GM19372 (cell line): ENCODE measurements at regions not wholly inside any gene's neighbourhood (a gene's known extent, or its start where the extent isn't known, plus 50 kb on each side); places are given as distances from the start of the nearest gene placed in this dataset.

Experiments used
- ATAC-seq: cut with Tn5 transposase; IDR thresholded peaks from one replicate; pipeline ENCODE4 v1.9.1; 2021; ENCODE audit warnings: mild to moderate bottlenecking, low read depth, moderate library complexity; ENCODE audit not compliant: unreplicated experiment

GRCh38 chr2:133661392-133661791, 93.1 kb upstream of the NCKAP5 start:
- ATAC-seq = no peak

DNA sequence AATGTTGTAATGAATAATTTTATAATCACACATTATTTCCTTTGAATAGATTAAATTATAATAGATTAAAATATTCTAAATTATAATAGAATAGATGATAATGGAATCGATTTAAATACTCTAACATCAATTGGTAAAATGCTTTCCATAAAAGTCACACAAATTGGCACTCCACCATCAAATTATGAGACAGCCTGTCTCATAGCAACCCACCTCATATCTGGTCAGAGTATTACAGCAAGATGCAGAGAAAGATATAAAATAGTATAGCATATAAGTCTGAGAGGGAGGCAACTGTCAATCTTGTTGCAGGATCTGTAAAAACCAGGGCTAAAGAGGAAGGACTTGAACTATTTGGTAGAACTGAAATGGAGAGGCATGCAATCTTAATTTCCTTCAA, 98.4 kb upstream of the NCKAP5 start:
- no peak for ATAC-seq

- ATAC-seq = no peak
Measured at GRCh38 chr2:133667085-133667484, 98.8 kb upstream of the NCKAP5 start.

- no peak for ATAC-seq
Measured at GRCh38 chr2:133667968-133668367, 99.7 kb upstream of the NCKAP5 start.

DNA sequence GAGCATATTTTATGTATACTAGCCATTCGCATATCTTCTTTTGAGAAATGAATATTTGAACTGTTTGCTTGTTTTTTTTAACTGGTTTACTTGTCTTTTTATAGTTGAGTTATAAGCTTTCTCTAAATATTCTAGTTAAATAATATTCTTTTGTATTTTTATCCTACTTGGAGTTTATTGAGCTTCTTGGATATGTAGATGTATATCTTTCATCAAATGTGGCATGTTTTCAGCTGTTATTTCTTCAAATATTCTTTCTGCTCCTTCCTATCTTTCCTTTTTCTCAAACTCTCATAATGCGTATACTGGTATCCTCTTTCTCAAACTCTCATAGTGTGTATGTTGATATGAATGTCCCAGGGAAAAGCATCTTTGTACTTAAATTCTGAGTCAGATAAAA, 100.3 kb upstream of the NCKAP5 start:
- ATAC-seq = no peak

GRCh38 chr2:133673305-133673905, 105.1 kb upstream of the NCKAP5 start:
- no peak for ATAC-seq

DNA sequence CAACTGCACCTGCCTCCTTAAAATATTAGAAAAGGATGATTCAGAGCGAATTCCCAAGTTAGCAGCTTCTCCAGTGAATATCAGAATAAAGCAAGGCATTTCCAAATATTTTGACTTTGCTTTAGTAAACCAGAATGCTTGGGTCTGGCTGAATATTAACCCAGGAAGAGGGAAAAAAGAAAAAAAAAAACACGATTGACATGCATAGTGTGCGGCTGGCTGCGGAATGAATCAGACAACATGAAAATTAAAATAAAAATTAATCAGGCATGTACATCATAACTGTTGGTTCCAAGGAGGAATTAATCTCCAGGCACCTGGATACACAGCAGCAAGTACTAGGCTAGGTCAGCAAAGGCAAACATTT, 105.8 kb upstream of the NCKAP5 start:
- ATAC-seq = no peak

DNA sequence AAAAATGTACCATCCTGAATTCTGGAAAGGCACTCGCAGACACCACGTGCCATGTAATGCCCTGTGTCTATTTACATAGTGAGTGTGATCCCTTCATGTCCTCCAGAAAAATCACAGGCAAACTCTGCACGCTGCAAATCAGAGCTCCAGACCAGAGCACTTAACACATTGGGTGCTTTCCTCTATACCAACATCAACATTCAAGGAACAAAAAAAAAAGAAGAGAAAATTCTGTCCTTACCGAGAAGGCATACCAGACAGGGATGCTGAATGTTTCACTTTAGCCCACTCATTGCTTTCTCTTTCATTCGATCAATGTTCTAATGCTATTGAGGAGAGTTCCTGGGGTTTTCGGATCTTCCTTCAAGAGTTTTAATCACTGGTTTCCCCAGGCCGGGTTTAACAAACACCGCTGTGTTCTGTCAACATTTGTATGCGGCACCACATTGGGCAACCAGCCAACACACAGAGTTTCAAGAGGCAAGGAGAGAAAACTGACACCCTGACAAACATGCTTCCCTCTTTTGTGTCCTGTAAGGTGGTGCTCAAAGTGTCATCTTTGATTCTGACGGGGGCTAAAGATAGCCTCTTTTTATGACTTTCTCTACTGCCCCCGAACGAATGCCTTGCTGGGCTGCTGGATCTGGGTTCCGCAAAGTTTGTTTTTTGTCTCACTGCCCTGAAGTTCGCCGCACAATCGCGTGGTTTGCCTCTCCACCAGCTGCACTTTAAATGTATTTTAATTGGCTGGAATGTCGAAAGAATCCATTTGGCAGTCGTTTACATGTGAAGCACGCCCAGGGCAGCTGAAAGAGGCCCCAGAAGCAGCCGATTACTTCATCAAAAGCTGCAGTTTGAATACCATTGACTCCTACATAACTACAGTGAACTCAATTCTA, 106.4 kb upstream of the NCKAP5 start:
- ATAC-seq = no peak

- ATAC-seq = no peak
Measured at GRCh38 chr2:133676392-133677130, 108.3 kb upstream of the NCKAP5 start.

DNA sequence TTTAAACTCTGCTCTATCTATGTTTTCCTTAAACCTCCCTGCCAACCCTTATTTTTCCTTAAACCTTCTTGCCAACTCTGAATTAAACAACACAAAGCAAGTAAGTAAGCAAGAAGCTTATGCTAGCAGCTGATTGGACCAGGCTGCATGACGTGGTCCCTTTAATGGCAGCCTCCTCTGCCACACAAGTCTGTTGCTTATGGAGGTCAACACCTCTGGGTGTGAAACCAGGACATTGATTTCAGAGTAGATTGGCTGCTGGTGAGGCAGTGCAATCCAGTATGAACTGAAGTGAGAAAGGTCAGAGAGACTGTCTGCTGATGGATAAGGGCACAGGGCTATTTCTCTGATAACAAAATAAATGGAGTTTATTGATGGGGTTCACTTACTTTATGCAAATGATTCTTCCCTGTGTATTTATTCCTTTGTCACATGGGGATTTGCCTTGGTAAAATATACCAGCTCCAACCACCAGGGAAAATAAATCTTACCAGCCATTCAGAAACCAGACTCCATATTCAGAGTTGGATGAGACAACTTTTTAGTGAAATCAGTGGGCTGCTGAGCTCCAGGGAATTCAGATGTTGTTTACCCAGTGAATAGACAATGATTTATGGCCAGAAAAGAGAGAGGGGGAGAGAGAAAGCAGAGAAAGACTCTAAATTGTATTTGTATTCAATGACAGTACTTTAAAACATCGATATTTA, 112.2 kb upstream of the NCKAP5 start:
- no peak for ATAC-seq

DNA sequence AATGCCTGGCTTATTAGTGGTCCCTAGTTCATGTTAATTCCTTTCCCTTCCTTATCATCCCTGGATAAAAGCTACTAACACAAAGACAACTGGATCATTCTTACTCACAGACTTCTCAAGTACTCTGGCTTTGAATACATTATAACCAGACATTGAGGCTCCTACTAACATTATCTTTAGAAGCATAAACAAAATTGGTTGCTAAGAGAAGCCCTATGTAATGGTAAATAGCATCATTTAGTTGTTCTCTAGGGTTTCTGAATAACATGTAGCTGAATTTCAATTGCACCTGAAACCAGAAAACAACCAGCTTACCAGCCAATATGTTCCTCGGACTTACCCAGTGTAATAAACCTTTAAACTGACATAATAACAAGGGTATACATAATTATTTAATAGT, 114.1 kb upstream of the NCKAP5 start:
- ATAC-seq = no peak

GRCh38 chr2:133682906-133683305, 114.6 kb upstream of the NCKAP5 start:
- no peak for ATAC-seq

DNA sequence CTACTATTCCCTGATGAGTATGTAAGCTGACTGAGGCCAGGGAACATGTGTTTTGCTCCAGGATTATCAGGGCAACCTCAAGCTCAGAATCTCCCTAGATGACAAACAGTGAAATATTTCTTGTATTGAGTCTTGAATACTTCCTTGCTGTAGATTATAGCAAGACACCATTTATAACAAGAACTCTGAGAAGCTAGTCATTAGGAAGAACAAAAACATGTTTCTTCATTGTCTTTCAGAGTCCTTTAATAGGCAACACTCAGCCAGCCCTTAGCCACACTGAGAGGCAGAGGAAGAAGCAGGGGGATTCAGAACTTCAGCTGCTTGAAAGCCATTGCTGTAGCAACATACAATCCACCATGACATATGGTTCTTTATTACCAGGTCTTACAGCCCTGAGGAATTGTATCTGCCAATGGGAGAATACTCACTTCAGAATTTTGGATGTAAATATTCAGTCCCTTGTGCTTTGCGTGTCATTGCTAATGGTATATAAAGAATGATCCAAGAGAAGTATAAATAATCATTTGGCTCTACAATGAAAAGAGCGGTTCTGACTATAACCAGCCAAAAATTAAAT, 117.5 kb upstream of the NCKAP5 start:
- ATAC-seq = no peak

- ATAC-seq = no peak
Measured at GRCh38 chr2:133690780-133691179, 122.5 kb upstream of the NCKAP5 start.

DNA sequence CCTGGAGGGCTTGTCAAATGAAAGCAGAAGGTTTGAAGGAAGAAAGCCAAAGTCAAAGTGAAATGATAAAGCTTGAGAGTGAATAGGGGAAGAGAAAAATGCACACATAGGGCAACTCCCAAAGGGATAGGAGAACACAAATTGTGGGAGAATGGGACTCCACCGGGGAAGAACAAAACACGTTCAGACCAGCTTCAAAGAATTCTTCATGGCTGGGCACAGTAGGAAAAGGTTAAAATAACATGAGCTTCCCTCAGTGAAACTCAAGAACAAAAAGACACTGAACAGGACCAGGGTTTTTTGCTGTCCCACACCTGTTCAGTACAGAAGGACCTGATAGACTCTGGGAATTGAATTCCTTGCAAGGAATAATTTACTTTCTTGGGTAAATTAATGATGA, 123.1 kb upstream of the NCKAP5 start:
- no peak for ATAC-seq

- no peak for ATAC-seq
Measured at GRCh38 chr2:133705287-133705686, 137.0 kb upstream of the NCKAP5 start.

- ATAC-seq = no peak
Measured at GRCh38 chr2:133710613-133711012, 142.3 kb upstream of the NCKAP5 start.

- no peak for ATAC-seq
Measured at GRCh38 chr2:133711201-133711600, 142.9 kb upstream of the NCKAP5 start.

DNA sequence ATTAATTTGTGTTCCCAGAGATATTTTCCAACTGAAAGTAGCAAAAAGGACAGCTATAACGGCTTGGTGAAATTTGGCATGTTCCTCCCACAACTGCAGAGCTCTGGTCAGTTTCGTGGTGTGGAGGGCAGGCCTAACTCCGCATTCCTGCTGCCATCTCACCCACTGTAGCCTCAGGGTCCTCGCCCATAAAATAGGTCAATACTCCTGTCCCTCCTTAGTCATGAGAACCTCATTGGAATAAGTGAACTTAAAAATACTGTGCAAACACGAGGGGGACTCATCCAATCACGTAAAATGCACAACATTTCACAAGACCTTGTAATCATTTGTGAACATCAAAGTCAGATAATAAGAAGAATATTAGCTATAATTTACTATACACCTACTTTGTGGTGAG, 143.5 kb upstream of the NCKAP5 start:
- no peak for ATAC-seq

GRCh38 chr2:133712369-133712768, 144.1 kb upstream of the NCKAP5 start:
- no peak for ATAC-seq
